C4-2B (cell line): ENCODE measurements at regions not wholly inside any gene's neighbourhood (a gene's known extent, or its start where the extent isn't known, plus 50 kb on each side); places are given as distances from the start of the nearest gene placed in this dataset.

Experiments used
- ZFX ChIP-seq: fragments of 450-650 bp; IDR thresholded peaks from 2 replicates; pipeline ENCODE4 v1.6.1; 2017
- TF ChIP-seq, protein P1 (sequence below): fragments of 450-650 bp; conservative IDR thresholded peaks from 2 replicates; pipeline ENCODE4 v1.5.1; 2017; ENCODE audit warnings: mild to moderate bottlenecking

DNA sequence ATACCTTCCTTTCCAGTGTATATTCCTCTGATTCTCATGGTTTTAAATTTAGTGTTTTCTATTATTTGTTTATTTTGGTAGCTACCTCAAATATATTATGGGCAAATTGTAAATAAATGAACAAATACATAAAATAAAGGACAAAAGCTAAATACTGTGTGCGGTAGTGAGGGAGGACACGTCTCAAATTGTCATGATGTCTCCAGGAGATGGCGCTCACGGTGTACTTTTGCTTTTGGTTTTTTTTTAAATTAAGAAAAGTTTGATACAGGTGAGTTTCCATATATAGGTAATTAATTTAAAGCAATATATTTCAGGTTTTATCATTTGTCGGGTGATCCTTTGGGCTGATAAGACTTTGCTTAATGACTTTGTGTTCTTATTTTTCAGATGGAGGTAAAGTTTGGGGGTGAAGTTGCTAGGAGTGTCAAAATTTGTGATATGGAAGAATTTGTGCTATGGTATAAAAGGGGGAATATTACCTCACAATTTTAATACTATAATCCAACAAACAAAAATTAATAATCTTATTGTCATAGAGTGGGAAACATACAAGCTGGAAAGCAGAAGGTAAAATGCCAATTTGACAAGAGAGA is 68.4 kb upstream of the TMEM229A start:
- TF ChIP-seq, protein P1, sequence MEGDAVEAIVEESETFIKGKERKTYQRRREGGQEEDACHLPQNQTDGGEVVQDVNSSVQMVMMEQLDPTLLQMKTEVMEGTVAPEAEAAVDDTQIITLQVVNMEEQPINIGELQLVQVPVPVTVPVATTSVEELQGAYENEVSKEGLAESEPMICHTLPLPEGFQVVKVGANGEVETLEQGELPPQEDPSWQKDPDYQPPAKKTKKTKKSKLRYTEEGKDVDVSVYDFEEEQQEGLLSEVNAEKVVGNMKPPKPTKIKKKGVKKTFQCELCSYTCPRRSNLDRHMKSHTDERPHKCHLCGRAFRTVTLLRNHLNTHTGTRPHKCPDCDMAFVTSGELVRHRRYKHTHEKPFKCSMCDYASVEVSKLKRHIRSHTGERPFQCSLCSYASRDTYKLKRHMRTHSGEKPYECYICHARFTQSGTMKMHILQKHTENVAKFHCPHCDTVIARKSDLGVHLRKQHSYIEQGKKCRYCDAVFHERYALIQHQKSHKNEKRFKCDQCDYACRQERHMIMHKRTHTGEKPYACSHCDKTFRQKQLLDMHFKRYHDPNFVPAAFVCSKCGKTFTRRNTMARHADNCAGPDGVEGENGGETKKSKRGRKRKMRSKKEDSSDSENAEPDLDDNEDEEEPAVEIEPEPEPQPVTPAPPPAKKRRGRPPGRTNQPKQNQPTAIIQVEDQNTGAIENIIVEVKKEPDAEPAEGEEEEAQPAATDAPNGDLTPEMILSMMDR, result peak; percentile 84
- no peak for TF ChIP-seq ZFX
